Stimulated activated CD4-positive, alpha-beta T cell treated with anti-CD3 and anti-CD28 coated beads, Interleukin-15, amount 100 ng/mL, for 48 hours (primary cell): ENCODE measurements at regions not wholly inside any gene's neighbourhood (a gene's known extent, or its start where the extent isn't known, plus 50 kb on each side); places are given as distances from the start of the nearest gene placed in this dataset.

Experiments
- DNase-seq, 2 donors: peaks; one replicate each; pipeline ENCODE4 v3.0.0-alpha.2; 2020; ENCODE audit warnings: low read depth in 2 of 2

GRCh38 chr9:89996116-89996515 is 391.3 kb downstream of the GADD45G start:
- DNase-seq: no peak

- no peak for DNase-seq
Observed at GRCh38 chr9:89996773-89997172, 392.0 kb downstream of the GADD45G start.

- no peak for DNase-seq
Observed at GRCh38 chr9:89998633-89999032, 393.8 kb downstream of the GADD45G start.

GRCh38 chr9:89999176-89999533 is 394.3 kb downstream of the GADD45G start:
- DNase-seq: no peak

- peak; percentile 57 for DNase-seq
Observed at GRCh38 chr9:89999534-90000370, 394.9 kb downstream of the GADD45G start.

- DNase-seq: no peak
Observed at GRCh38 chr9:90000925-90001324, 396.1 kb downstream of the GADD45G start.

- DNase-seq: no peak
Observed at GRCh38 chr9:90001747-90002146, 396.9 kb downstream of the GADD45G start.

- no peak for DNase-seq
Observed at GRCh38 chr9:90002397-90003271, 397.8 kb downstream of the GADD45G start.

- no peak for DNase-seq
Observed at GRCh38 chr9:90005388-90005787, 400.6 kb downstream of the GADD45G start.

- no peak for DNase-seq
Observed at GRCh38 chr9:90007516-90008440, 403.0 kb downstream of the GADD45G start.

- no peak for DNase-seq
Observed at GRCh38 chr9:90009447-90009846, 404.6 kb downstream of the GADD45G start.

GRCh38 chr9:90010793-90011192 is 406.0 kb downstream of the GADD45G start:
- DNase-seq: no peak

GRCh38 chr9:90012949-90013348 is 408.1 kb downstream of the GADD45G start:
- no peak for DNase-seq

- no peak for DNase-seq
Observed at GRCh38 chr9:90013778-90014177, 409.0 kb downstream of the GADD45G start.

- DNase-seq: no peak
Observed at GRCh38 chr9:90014421-90014820, 409.6 kb downstream of the GADD45G start.

- DNase-seq: no peak
Observed at GRCh38 chr9:90016272-90016671, 411.5 kb downstream of the GADD45G start.

GRCh38 chr9:90017679-90018078 is 412.9 kb downstream of the GADD45G start:
- no peak for DNase-seq

GRCh38 chr9:90018688-90019087 is 413.9 kb downstream of the GADD45G start:
- no peak for DNase-seq

GRCh38 chr9:90019626-90020025 is 414.8 kb downstream of the GADD45G start:
- DNase-seq: no peak

GRCh38 chr9:90020276-90020871 is 415.6 kb downstream of the GADD45G start:
- DNase-seq: no peak

- DNase-seq: no peak
Observed at GRCh38 chr9:90021216-90021906, 416.5 kb downstream of the GADD45G start.
